ENCODE measurements at regions not wholly inside any gene's neighbourhood (a gene's known extent, or its start where the extent isn't known, plus 50 kb on each side); places are given as distances from the start of the nearest gene placed in this dataset.

GRCh38 chr3:34405159-34405558, 606.7 kb downstream of the PDCD6IP start:
- TF ChIP-seq CTCF (conservative IDR thresholded peaks at IDR 0.05) (no peak), ZFX (IDR thresholded peaks at IDR 0.05) (no peak)
